ENCODE measurements at regions not wholly inside any gene's neighbourhood (a gene's known extent, or its start where the extent isn't known, plus 50 kb on each side); places are given as distances from the start of the nearest gene placed in this dataset.

DNA sequence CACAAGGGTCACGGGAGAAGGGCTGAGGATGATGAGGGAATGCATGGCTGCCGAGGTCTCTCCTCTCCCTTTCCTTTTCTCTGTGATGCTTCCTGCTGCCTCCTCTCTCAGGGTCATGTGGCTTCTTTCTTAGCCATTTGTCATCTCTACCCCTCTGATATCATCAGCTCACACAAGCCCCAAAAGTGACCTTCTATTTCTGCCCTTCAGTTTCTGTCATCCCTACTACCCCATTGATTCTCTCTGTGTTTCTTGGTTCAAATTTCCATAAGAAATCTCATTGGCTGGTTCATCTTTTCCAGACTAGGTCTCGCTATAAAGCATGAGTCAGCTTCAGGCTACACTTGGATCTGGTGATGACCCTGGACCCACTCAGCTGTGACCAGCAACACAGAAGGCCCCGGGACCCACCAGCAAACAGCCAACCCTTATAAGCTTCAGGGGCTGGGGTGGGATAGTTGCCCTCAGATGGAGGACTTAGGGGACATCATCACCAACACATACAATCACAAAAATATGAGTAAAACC is 284.3 kb downstream of the SKAP2 start:
- TF ChIP-seq, protein P1, sequence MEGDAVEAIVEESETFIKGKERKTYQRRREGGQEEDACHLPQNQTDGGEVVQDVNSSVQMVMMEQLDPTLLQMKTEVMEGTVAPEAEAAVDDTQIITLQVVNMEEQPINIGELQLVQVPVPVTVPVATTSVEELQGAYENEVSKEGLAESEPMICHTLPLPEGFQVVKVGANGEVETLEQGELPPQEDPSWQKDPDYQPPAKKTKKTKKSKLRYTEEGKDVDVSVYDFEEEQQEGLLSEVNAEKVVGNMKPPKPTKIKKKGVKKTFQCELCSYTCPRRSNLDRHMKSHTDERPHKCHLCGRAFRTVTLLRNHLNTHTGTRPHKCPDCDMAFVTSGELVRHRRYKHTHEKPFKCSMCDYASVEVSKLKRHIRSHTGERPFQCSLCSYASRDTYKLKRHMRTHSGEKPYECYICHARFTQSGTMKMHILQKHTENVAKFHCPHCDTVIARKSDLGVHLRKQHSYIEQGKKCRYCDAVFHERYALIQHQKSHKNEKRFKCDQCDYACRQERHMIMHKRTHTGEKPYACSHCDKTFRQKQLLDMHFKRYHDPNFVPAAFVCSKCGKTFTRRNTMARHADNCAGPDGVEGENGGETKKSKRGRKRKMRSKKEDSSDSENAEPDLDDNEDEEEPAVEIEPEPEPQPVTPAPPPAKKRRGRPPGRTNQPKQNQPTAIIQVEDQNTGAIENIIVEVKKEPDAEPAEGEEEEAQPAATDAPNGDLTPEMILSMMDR (conservative IDR thresholded peaks at IDR 0.05), result no peak
- H3K27ac ChIP-seq, result no peak overlapping the region

DNA sequence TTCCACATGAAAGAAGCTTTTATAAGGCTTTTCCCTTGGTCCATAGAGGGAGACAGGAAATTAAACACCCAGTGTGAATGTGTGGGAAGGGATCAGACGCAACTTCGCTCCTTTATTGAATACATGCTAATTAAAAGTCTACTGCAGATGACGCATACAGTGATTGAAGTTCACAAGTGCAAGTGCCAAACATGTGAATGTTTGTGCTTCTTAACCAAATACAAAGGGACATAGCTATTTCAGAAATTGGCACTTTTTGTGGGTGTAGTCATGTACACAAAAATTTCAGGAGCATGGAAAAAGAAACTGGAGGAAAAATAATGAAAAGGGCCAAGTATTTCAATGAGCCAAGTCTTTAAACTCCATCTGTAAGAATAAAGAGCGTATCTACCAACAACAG is 283.7 kb downstream of the SKAP2 start:
- TF ChIP-seq, protein P1 (conservative IDR thresholded peaks at IDR 0.05), result no peak

DNA sequence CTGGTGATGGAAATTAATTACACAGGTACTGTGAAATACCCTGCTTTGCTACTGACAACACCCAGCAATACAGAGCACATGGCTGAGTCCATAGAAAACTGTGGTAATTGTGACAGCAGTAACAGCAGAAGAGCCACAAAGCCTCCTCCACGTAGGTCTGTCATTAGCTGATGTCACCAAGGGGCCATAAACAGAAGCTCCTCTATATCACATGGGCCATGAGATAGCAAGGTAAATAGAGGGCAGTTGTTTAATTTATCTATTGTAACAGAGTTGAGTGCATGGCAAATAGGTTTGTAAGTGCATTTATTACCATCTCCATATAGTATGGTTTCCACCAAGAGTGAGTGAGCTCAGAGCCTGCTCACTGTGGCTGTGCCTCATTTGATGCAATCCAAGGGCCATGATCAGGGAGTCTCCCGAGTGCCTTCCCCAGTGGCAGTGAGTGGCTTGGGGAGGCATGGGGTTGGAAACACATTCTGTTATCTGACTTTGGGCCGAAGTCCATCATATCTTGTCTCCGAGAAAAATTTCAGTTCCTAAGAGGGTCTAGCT is 281.2 kb downstream of the SKAP2 start:
- H3K27ac ChIP-seq, result no peak overlapping the region
- TF ChIP-seq, protein P1 (conservative IDR thresholded peaks at IDR 0.05), result no peak

More for the DNA sequence above, 283.7 kb downstream of the SKAP2 start:
- no peak overlapping the region for H3K27ac ChIP-seq

GRCh38 chr7:26584326-26584725 is 280.1 kb downstream of the SKAP2 start:
- TF ChIP-seq, protein P1 (conservative IDR thresholded peaks at IDR 0.05), result no peak
- peak overlapping the region; percentile 82 for H3K27ac ChIP-seq

GRCh38 chr7:26584987-26585665 is 279.3 kb downstream of the SKAP2 start:
- H3K27ac ChIP-seq, result peak overlapping the region; percentile 82
- TF ChIP-seq, protein P1 (conservative IDR thresholded peaks at IDR 0.05), result peak; percentile 36

- no peak overlapping the region for H3K27ac ChIP-seq
- TF ChIP-seq, protein P1 (conservative IDR thresholded peaks at IDR 0.05), result no peak
These were observed 276.9 kb downstream of the SKAP2 start for GRCh38 chr7:26587536-26587935.

- TF ChIP-seq, protein P1 (conservative IDR thresholded peaks at IDR 0.05), result no peak
- no peak overlapping the region for H3K27ac ChIP-seq
These were observed 275.9 kb downstream of the SKAP2 start for GRCh38 chr7:26588511-26588910.

Measured in VCaP (cell line).